Vagina (tissue), 2 donors: ENCODE measurements at regions not wholly inside any gene's neighbourhood (a gene's known extent, or its start where the extent isn't known, plus 50 kb on each side); places are given as distances from the start of the nearest gene placed in this dataset.

ENCODE experiments used
- POLR2A ChIP-seq, 2 donors: fragments of 450-650 bp; IDR thresholded peaks; one replicate each; pipeline ENCODE4 v1.6.1; 2017; ENCODE audit warnings: antibody characterized with exemption in 2 of 2, mild to moderate bottlenecking in 2 of 2, moderate library complexity in 2 of 2
- POLR2AphosphoS5 ChIP-seq, 2 donors: sonication (generic); formaldehyde crosslinking; IDR thresholded peaks; one replicate each; pipeline ENCODE4 v1.9.0; 2017; ENCODE audit warnings: antibody characterized with exemption in 2 of 2, mild to moderate bottlenecking in 2 of 2, low read depth in 1 of 2; ENCODE audit not compliant: insufficient read depth in 1 of 2
- TF ChIP-seq, protein P1 (sequence below), 3 experiments: fragments of 450-650 bp in 2 of 3; fragments of 200-600 bp in 1 of 3; sonication (generic) in 1 of 3; IDR thresholded peaks; one replicate each; pipeline ENCODE4 v1.5.1; 2017 to 2019; ENCODE audit warnings: antibody characterized with exemption in 3 of 3, mild to moderate bottlenecking in 2 of 3, moderate library complexity in 2 of 3

DNA sequence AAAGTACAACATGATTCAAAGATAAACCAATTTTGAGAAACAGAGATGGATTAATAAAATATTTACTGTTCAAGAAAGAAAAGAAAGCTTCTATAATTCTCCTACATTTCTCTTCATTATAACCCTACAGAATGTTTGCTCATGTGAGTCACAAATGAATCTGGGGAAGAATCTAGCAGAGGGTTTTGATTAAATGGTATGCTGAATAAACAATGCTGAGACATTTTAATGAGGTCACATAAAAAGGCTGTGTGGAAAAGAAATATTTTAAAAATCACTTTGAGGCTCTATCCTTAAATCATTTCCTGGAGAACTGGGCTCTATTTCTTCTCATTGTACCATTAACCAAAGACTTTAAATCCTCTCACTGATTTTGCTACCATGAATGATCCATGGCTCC lies 727.7 kb downstream of the NTRK3 start:
- TF ChIP-seq, protein P1, sequence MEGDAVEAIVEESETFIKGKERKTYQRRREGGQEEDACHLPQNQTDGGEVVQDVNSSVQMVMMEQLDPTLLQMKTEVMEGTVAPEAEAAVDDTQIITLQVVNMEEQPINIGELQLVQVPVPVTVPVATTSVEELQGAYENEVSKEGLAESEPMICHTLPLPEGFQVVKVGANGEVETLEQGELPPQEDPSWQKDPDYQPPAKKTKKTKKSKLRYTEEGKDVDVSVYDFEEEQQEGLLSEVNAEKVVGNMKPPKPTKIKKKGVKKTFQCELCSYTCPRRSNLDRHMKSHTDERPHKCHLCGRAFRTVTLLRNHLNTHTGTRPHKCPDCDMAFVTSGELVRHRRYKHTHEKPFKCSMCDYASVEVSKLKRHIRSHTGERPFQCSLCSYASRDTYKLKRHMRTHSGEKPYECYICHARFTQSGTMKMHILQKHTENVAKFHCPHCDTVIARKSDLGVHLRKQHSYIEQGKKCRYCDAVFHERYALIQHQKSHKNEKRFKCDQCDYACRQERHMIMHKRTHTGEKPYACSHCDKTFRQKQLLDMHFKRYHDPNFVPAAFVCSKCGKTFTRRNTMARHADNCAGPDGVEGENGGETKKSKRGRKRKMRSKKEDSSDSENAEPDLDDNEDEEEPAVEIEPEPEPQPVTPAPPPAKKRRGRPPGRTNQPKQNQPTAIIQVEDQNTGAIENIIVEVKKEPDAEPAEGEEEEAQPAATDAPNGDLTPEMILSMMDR (IDR thresholded peaks at IDR 0.05) = no peak
- no peak for TF ChIP-seq POLR2AphosphoS5 (IDR thresholded peaks at IDR 0.05; ENCODE audit: insufficient read depth in 1 of 2, low read depth in 1 of 2)
- TF ChIP-seq POLR2A (IDR thresholded peaks at IDR 0.05) = no peak
